A673 (cell line): ENCODE measurements at regions not wholly inside any gene's neighbourhood (a gene's known extent, or its start where the extent isn't known, plus 50 kb on each side); places are given as distances from the start of the nearest gene placed in this dataset.

Source experiments
- BruUV-seq: library from RNA; stranded (reverse); fragments of 400-500 nt; replicated peaks from 2 replicates; lab custom pipeline; 2021; lab: Mats Ljungman, UMichigan
- CTCF ChIA-PET: fragments of 300-600 bp; sonication (Branson Sonifier 250); formaldehyde crosslinking; loops from one replicate; lab custom pipeline; 2022; ENCODE audit warnings: antibody characterized with exemption; lab: Charles Lee
- POLR2A ChIA-PET: fragments of 300-600 bp; sonication (Branson Sonifier 250); formaldehyde crosslinking; loops from one replicate; lab custom pipeline; 2022; ENCODE audit warnings: antibody characterized with exemption; ENCODE audit not compliant: low non-redundant PET; lab: Charles Lee
- DNase-seq: peaks from one replicate; pipeline ENCODE4 v3.0.0-alpha.2; 2015; ENCODE audit warnings: low spot score
- H3K27ac ChIP-seq: fragments of 200-600 bp; sonication (generic); 2 replicates; pipeline ENCODE4 v1.5.1; 2016; ENCODE audit warnings: mixed run types, low read depth, mild to moderate bottlenecking, mixed read lengths, antibody characterized with exemption, low read length; ENCODE audit not compliant: poor library complexity, severe bottlenecking
- H3K27me3 ChIP-seq: fragments of 200-600 bp; sonication (generic); replicated peaks from 2 replicates; pipeline ENCODE4 v1.6.1; 2017; ENCODE audit warnings: mixed run types, low read depth, mild to moderate bottlenecking, mixed read lengths, antibody characterized with exemption, low read length; ENCODE audit not compliant: insufficient read depth, poor library complexity
- H3K36me3 ChIP-seq: fragments of 200-600 bp; sonication (generic); 2 replicates; pipeline ENCODE4 v1.6.1; 2016; ENCODE audit warnings: mixed run types, mild to moderate bottlenecking, mixed read lengths, antibody characterized with exemption, low read length; ENCODE audit not compliant: insufficient read depth, poor library complexity, severe bottlenecking
- H3K4me1 ChIP-seq: fragments of 200-600 bp; sonication (generic); 2 replicates; pipeline ENCODE4 v1.6.1; 2017; ENCODE audit warnings: mixed run types, mild to moderate bottlenecking, mixed read lengths, antibody characterized with exemption, low read length; ENCODE audit not compliant: insufficient read depth, poor library complexity, severe bottlenecking
- H3K4me3 ChIP-seq: fragments of 200-600 bp; sonication (generic); 2 replicates; pipeline ENCODE4 v1.5.1; 2016; ENCODE audit warnings: low read depth, mixed run types, mild to moderate bottlenecking, mixed read lengths, low read length; ENCODE audit not compliant: poor library complexity, severe bottlenecking
- H3K9me3 ChIP-seq: fragments of 200-600 bp; sonication (generic); 2 replicates; pipeline ENCODE4 v1.6.1; 2016; ENCODE audit warnings: mixed run types, low read depth, mild to moderate bottlenecking, mixed read lengths, antibody characterized with exemption, low read length; ENCODE audit not compliant: poor library complexity, severe bottlenecking
- CTCF ChIP-seq: fragments of 300-800, 200-600 bp; sonication (generic); conservative IDR thresholded peaks from 2 replicates; pipeline ENCODE4 v1.5.1; 2017; ENCODE audit warnings: low read depth, mild to moderate bottlenecking, antibody characterized with exemption, low read length, moderate library complexity, mixed read lengths
- EZH2 ChIP-seq: fragments of 200-600 bp; sonication (generic); IDR thresholded peaks from 2 replicates; pipeline ENCODE4 v1.6.1; 2017; ENCODE audit warnings: borderline replicate concordance, low read depth, mild to moderate bottlenecking, mixed read lengths, antibody characterized with exemption, low read length; ENCODE audit not compliant: poor library complexity, severe bottlenecking
- intact Hi-C: fragments of 100-400 bp; cut with micrococcal nuclease; formaldehyde crosslinking; loops from one replicate; pipeline ENCODE4 v1.10.0; 2022; ENCODE audit not compliant: unreplicated experiment

- no peak overlapping the region for H3K4me3 ChIP-seq
- no peaks in the 10 kb centered on the region for H3K9me3 ChIP-seq
- no peaks in the 10 kb centered on the region for H3K27me3 ChIP-seq
- H3K27ac ChIP-seq = no peak overlapping the region
- POLR2A ChIA-PET = no interaction called here
- H3K4me1 ChIP-seq = no peaks in the 10 kb centered on the region
- CTCF ChIA-PET = no interaction called here
- H3K36me3 ChIP-seq = no peaks in the 10 kb centered on the region
- TF ChIP-seq EZH2 (no peak), CTCF (no peak)
- no TSS peak for BruUV-seq
- no peak for DNase-seq
- intact Hi-C loops = no loop called here
These were observed 194.0 kb upstream of the NBEA start for GRCh38 chr13:34748073-34748472.

- H3K4me1 ChIP-seq = no peaks in the 10 kb centered on the region
- intact Hi-C loops = no loop called here
- ChIA-PET CTCF (no interaction called here), POLR2A (no interaction called here)
- no peaks in the 10 kb centered on the region for H3K9me3 ChIP-seq
- H3K27ac ChIP-seq = no peak overlapping the region
- DNase-seq = no peak
- no peaks in the 10 kb centered on the region for H3K27me3 ChIP-seq
- no TSS peak for BruUV-seq
- no peaks in the 10 kb centered on the region for H3K36me3 ChIP-seq
- no peak for TF ChIP-seq CTCF
- no peak for TF ChIP-seq EZH2
- no peak overlapping the region for H3K4me3 ChIP-seq
These were observed 193.5 kb upstream of the NBEA start for GRCh38 chr13:34748596-34748995.

- CTCF ChIA-PET = no interaction called here
These were observed 193.0 kb upstream of the NBEA start for GRCh38 chr13:34749046-34749445.

More at GRCh38 chr13:34749046-34749445, 193.0 kb upstream of the NBEA start:
- POLR2A ChIA-PET = no interaction called here
- BruUV-seq = no TSS peak
- Histone ChIP-seq H3K36me3 (no peaks in the 10 kb centered on the region), H3K27ac (no peak overlapping the region), H3K4me1 (no peaks in the 10 kb centered on the region), H3K9me3 (no peaks in the 10 kb centered on the region), H3K4me3 (no peak overlapping the region), H3K27me3 (no peaks in the 10 kb centered on the region)
- no peak for TF ChIP-seq CTCF
- TF ChIP-seq EZH2 = no peak
- no peak for DNase-seq
- intact Hi-C loops = no loop called here
